Upper lobe of right lung (tissue), 1 donor: ENCODE measurements at regions not wholly inside any gene's neighbourhood (a gene's known extent, or its start where the extent isn't known, plus 50 kb on each side); places are given as distances from the start of the nearest gene placed in this dataset.

Experiments
- ATAC-seq: fragments of 200-7000 bp; cut with Tn5 transposase; one replicate; pipeline ENCODE4 v1.9.1; 2020; ENCODE audit warnings: mild to moderate bottlenecking, moderate library complexity
- DNase-seq: peaks from one replicate; pipeline ENCODE4 v3.0.0-alpha.2; 2020
- H3K27ac ChIP-seq: fragments of 200-600 bp; one replicate; pipeline ENCODE4 v1.8.0; 2022
- H3K27me3 ChIP-seq: fragments of 200-600 bp; one replicate; pipeline ENCODE4 v1.8.0; 2022; ENCODE audit warnings: mild to moderate bottlenecking
- H3K36me3 ChIP-seq: fragments of 200-600 bp; one replicate; pipeline ENCODE4 v1.8.0; 2022
- H3K4me1 ChIP-seq: fragments of 200-600 bp; one replicate; pipeline ENCODE4 v1.8.0; 2022
- H3K4me3 ChIP-seq: fragments of 200-600 bp; one replicate; pipeline ENCODE4 v1.8.0; 2022; ENCODE audit warnings: mild to moderate bottlenecking
- H3K9me3 ChIP-seq: fragments of 200-600 bp; one replicate; pipeline ENCODE4 v1.8.0; 2022
- intact Hi-C: fragments of 100-400 bp; cut with DNase I; formaldehyde crosslinking; loops from one replicate; pipeline ENCODE4 v1.11.0; 2022
- TF ChIP-seq, protein P1 (sequence below): fragments of 200-600 bp; IDR thresholded peaks from one replicate; pipeline ENCODE4 v1.8.0; 2022; ENCODE audit warnings: antibody characterized with exemption
- donor health status: DM: no; HTN: yes; CAD: no; lungs with severe emphysema.

DNA sequence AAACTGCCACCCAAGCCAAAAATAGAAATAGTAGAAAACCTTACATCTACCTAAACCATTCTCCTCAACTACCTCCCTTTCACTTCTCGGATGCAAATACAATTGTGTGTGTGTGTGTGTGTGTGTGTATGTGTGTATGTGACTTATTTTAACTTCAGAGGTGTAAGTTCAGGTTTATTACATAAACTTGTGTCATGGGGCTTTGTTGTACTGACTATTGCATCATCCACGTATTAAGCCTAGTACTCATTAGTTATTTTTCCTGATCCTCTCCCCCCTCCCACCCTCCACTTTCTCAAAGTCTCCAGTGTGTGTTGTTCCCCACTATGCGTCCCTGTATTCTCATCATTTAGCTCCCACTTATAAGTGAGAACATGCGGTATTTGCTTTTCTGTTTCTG is 592.5 kb upstream of the ATP2B1 start:
- Histone ChIP-seq H3K4me3 (no peak overlapping the region), H3K27ac (no peak overlapping the region), H3K36me3 (no peaks in the 10 kb centered on the region), H3K9me3 (no peaks in the 10 kb centered on the region), H3K4me1 (no peaks in the 10 kb centered on the region), H3K27me3 (no peaks in the 10 kb centered on the region)
- ATAC-seq, result no peak
- TF ChIP-seq, protein P1, sequence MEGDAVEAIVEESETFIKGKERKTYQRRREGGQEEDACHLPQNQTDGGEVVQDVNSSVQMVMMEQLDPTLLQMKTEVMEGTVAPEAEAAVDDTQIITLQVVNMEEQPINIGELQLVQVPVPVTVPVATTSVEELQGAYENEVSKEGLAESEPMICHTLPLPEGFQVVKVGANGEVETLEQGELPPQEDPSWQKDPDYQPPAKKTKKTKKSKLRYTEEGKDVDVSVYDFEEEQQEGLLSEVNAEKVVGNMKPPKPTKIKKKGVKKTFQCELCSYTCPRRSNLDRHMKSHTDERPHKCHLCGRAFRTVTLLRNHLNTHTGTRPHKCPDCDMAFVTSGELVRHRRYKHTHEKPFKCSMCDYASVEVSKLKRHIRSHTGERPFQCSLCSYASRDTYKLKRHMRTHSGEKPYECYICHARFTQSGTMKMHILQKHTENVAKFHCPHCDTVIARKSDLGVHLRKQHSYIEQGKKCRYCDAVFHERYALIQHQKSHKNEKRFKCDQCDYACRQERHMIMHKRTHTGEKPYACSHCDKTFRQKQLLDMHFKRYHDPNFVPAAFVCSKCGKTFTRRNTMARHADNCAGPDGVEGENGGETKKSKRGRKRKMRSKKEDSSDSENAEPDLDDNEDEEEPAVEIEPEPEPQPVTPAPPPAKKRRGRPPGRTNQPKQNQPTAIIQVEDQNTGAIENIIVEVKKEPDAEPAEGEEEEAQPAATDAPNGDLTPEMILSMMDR, result no peak
- DNase-seq, result no peak
- intact Hi-C loops, result no loop called here

DNA sequence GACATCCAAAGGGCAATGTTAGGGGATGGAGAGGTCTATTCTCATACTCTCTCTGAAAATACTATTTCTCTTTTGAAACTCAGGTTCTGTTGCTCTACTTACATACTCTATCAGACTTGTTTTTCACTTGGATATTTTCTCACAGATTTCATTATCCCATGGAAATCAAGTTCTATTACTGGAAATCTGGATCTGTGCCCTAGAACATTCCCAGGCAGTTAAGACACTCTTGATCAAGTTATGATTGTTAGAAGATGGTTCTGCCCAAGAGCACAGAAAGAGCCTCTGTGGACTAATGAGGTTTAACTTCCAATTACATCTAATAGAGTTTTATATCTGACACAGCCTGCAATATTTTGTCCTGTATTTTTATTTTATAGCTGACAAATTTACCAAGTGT is 591.0 kb upstream of the ATP2B1 start:
- H3K27me3 ChIP-seq, result no peaks in the 10 kb centered on the region
- DNase-seq, result no peak
- no peak overlapping the region for H3K4me3 ChIP-seq
- ATAC-seq, result no peak
- no peaks in the 10 kb centered on the region for H3K4me1 ChIP-seq
- intact Hi-C loops, result no loop called here
- no peaks in the 10 kb centered on the region for H3K36me3 ChIP-seq
- H3K9me3 ChIP-seq, result no peaks in the 10 kb centered on the region
- H3K27ac ChIP-seq, result no peak overlapping the region
- TF ChIP-seq, protein P1, result no peak

DNA sequence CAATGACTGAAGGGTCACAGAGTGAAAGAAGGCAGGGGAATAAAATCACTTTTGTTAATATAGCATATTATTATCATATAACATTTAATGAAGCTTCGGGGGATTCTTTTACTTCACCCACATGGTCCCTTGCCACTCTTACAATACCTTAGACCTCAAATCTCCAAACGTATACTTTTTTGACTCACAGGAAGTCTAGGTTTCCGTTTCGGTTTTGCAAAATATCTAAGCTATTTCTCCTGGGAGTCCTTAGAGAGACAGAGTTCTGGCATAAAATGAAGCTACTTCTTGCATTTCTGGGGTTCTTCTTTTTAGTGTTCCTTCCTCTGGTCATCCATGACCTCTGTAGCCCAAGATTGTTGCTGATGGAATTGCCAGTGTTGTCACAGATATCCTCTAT is 590.5 kb upstream of the ATP2B1 start:
- Histone ChIP-seq H3K9me3 (no peaks in the 10 kb centered on the region), H3K4me1 (no peaks in the 10 kb centered on the region), H3K4me3 (no peak overlapping the region), H3K27ac (no peak overlapping the region), H3K36me3 (no peaks in the 10 kb centered on the region), H3K27me3 (no peaks in the 10 kb centered on the region)
- DNase-seq (no peak), ATAC-seq (no peak)
- TF ChIP-seq, protein P1, result no peak
- intact Hi-C loops, result no loop called here

DNA sequence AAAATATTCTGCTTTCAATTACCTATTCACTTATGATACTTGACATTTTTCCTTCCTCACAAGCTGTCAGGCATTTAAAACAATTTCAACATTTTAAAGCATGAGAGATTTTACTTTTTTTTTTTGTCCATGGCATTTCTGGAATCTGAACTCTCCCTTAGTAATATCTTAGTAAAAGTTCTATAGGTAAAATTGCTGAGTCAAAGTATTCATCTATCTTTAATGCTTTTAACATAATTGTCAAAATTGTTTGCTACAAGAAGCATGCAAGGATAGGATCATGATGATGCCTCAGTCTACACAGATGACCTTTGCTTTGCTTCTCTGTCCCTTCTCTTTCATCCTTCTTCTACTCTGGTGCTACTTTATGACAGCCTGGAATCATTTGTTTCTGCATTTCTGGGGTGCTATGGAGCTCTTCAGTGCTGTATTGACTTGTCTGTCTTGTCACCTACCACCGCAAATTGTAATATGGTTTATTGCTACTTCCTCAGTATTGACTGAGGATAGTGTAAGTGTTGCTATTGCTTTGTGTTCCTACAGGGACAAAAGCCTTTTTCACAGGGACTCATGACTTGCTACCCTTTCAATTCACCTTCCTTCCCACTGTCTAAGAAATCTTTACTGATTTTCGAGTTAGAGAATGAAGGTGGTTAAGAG is 589.8 kb upstream of the ATP2B1 start:
- no peak overlapping the region for H3K4me3 ChIP-seq
- H3K27me3 ChIP-seq, result no peaks in the 10 kb centered on the region
- no peaks in the 10 kb centered on the region for H3K36me3 ChIP-seq
- H3K9me3 ChIP-seq, result no peaks in the 10 kb centered on the region
- TF ChIP-seq, protein P1, result no peak
- intact Hi-C loops, result no loop called here
- ATAC-seq (no peak), DNase-seq (no peak)
- H3K4me1 ChIP-seq, result no peaks in the 10 kb centered on the region
- no peak overlapping the region for H3K27ac ChIP-seq

DNA sequence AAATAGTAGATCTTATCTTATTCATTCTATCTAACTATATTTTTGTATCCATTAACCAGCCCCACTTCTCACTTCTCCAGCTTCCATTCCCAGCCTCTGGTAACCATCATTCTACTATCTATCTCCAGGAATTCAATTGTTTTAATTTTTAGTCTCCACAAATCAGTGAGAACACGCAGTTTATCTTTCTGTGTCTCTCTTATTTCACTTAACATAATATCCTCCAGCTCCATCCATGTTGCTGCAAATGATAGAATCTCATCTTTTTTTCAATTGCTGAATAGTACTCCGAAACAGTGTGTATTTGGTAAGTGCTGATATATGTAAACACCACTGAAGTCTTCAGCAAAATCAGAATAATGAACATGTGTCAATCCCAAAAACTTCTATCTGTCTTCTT is 587.2 kb upstream of the ATP2B1 start:
- ATAC-seq, result no peak

More for the DNA sequence above, 587.2 kb upstream of the ATP2B1 start:
- Histone ChIP-seq H3K27ac (no peak overlapping the region), H3K27me3 (no peaks in the 10 kb centered on the region), H3K4me3 (no peak overlapping the region), H3K36me3 (no peaks in the 10 kb centered on the region), H3K4me1 (peaks cover 4% of the 10 kb centered on the region), H3K9me3 (no peaks in the 10 kb centered on the region)
- TF ChIP-seq, protein P1, result no peak
- intact Hi-C loops, result no loop called here
- DNase-seq, result no peak
